Panc1 (cell line): ENCODE measurements at regions not wholly inside any gene's neighbourhood (a gene's known extent, or its start where the extent isn't known, plus 50 kb on each side); places are given as distances from the start of the nearest gene placed in this dataset.
"Not testable (repeated sequence)": the region's sequence is repeated elsewhere in the genome, so short reads cannot be mapped to it uniquely, and the experiment has no call there.

Source experiments
- TF ChIP-seq, protein P1 (sequence below), 2 experiments: IDR thresholded peaks; 2 replicates each; pipeline ENCODE4 v1.6.1; 2011 to 2012; ENCODE audit warnings: low read depth in 2 of 2, control low read depth in 1 of 2, low read length in 1 of 2, mild to moderate bottlenecking in 1 of 2, moderate library complexity in 1 of 2; ENCODE audit not compliant: insufficient read depth in 1 of 2
- TF ChIP-seq, protein P2 (sequence below): fragments of 450-650 bp; IDR thresholded peaks from 2 replicates; pipeline ENCODE4 v1.5.1; 2017; ENCODE audit warnings: mild to moderate bottlenecking

DNA sequence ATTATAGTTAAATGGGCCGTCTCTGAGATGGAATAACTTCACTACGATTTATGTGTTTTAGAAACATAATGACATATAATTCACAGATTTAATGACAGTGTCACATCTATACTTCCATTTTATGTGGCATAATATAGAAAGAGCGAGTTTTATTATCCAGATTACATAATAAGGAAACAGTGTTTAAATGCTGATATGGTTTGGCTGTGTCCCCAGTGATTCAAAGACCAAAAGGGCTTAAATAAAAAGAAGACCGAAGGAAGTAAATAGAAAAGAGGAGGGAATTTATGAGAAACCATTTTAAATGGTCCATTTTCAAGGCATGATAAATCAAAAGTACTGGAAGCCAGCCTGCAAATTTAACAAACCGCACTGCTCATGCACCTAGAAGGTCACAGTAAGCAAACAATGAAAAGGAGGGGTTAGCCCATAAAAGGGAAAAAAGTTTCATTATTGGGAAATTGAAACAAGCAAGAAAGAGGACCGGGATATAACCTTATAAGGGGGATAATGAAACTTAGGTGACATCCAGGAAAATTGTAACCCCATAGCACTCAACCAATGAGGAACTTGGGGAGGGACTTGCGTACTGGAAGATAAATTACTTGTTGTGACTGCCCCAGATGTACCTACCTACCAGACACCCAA, 99.2 kb downstream of the SPATA31A6 start:
- TF ChIP-seq, protein P1, sequence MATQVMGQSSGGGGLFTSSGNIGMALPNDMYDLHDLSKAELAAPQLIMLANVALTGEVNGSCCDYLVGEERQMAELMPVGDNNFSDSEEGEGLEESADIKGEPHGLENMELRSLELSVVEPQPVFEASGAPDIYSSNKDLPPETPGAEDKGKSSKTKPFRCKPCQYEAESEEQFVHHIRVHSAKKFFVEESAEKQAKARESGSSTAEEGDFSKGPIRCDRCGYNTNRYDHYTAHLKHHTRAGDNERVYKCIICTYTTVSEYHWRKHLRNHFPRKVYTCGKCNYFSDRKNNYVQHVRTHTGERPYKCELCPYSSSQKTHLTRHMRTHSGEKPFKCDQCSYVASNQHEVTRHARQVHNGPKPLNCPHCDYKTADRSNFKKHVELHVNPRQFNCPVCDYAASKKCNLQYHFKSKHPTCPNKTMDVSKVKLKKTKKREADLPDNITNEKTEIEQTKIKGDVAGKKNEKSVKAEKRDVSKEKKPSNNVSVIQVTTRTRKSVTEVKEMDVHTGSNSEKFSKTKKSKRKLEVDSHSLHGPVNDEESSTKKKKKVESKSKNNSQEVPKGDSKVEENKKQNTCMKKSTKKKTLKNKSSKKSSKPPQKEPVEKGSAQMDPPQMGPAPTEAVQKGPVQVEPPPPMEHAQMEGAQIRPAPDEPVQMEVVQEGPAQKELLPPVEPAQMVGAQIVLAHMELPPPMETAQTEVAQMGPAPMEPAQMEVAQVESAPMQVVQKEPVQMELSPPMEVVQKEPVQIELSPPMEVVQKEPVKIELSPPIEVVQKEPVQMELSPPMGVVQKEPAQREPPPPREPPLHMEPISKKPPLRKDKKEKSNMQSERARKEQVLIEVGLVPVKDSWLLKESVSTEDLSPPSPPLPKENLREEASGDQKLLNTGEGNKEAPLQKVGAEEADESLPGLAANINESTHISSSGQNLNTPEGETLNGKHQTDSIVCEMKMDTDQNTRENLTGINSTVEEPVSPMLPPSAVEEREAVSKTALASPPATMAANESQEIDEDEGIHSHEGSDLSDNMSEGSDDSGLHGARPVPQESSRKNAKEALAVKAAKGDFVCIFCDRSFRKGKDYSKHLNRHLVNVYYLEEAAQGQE (IDR thresholded peaks at IDR 0.05; ENCODE audit: insufficient read depth in 1 of 2, low read depth in 2 of 2, low read length in 1 of 2), result not testable (repeated sequence)
- TF ChIP-seq, protein P2, sequence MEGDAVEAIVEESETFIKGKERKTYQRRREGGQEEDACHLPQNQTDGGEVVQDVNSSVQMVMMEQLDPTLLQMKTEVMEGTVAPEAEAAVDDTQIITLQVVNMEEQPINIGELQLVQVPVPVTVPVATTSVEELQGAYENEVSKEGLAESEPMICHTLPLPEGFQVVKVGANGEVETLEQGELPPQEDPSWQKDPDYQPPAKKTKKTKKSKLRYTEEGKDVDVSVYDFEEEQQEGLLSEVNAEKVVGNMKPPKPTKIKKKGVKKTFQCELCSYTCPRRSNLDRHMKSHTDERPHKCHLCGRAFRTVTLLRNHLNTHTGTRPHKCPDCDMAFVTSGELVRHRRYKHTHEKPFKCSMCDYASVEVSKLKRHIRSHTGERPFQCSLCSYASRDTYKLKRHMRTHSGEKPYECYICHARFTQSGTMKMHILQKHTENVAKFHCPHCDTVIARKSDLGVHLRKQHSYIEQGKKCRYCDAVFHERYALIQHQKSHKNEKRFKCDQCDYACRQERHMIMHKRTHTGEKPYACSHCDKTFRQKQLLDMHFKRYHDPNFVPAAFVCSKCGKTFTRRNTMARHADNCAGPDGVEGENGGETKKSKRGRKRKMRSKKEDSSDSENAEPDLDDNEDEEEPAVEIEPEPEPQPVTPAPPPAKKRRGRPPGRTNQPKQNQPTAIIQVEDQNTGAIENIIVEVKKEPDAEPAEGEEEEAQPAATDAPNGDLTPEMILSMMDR, result not testable (repeated sequence)
